DOHH2 (cell line): ENCODE measurements at regions not wholly inside any gene's neighbourhood (a gene's known extent, or its start where the extent isn't known, plus 50 kb on each side); places are given as distances from the start of the nearest gene placed in this dataset.

Source experiments
- H3F3A ChIP-seq: fragments of 200-600 bp; sonication (generic), shearing (Covaris generic); 2 replicates; pipeline ENCODE4 v1.6.0; 2016; ENCODE audit warnings: antibody characterized with exemption, mild to moderate bottlenecking; ENCODE audit not compliant: control insufficient read depth, insufficient read depth
- H3K27ac ChIP-seq: fragments of 200-600 bp; sonication (generic); 2 replicates; pipeline ENCODE4 v1.5.1; 2014; ENCODE audit warnings: low read depth, mild to moderate bottlenecking, low read length, moderate library complexity
- H3K27me3 ChIP-seq: fragments of 200-600 bp; sonication (generic); 2 replicates; pipeline ENCODE4 v1.6.1; 2014; ENCODE audit warnings: mild to moderate bottlenecking, low read length, mixed read lengths; ENCODE audit not compliant: control insufficient read depth
- H3K36me3 ChIP-seq: fragments of 200-600 bp; sonication (generic); 2 replicates; pipeline ENCODE4 v1.6.1; 2014; ENCODE audit warnings: mild to moderate bottlenecking, low read length, moderate library complexity, mixed read lengths; ENCODE audit not compliant: control insufficient read depth
- H3K4me1 ChIP-seq: fragments of 200-600 bp; sonication (generic); 2 replicates; pipeline ENCODE4 v1.6.1; 2014; ENCODE audit warnings: mild to moderate bottlenecking, low read length, mixed read lengths; ENCODE audit not compliant: control insufficient read depth
- H3K4me2 ChIP-seq: fragments of 200-600 bp; sonication (generic); 2 replicates; pipeline ENCODE4 v1.6.0; 2014; ENCODE audit warnings: mild to moderate bottlenecking, low read length, moderate library complexity
- H3K4me3 ChIP-seq: fragments of 200-600 bp; sonication (generic); 2 replicates; pipeline ENCODE4 v1.5.1; 2014; ENCODE audit warnings: mild to moderate bottlenecking, low read length, mixed read lengths
- H3K79me2 ChIP-seq: fragments of 200-600 bp; sonication (generic); 2 replicates; pipeline ENCODE4 v1.6.1; 2014; ENCODE audit warnings: mild to moderate bottlenecking, low read length, mixed read lengths; ENCODE audit not compliant: control insufficient read depth
- H3K9me2 ChIP-seq: fragments of 200-600 bp; sonication (generic); replicated peaks from 2 replicates; pipeline ENCODE4 v1.6.1; 2014; ENCODE audit warnings: mild to moderate bottlenecking, low read length, mixed read lengths; ENCODE audit not compliant: control insufficient read depth
- H3K9me3 ChIP-seq: fragments of 200-600 bp; sonication (generic); 2 replicates; pipeline ENCODE4 v1.6.1; 2014; ENCODE audit warnings: antibody characterized with exemption, low read length, mixed read lengths; ENCODE audit not compliant: control insufficient read depth, insufficient read depth
- H4K20me1 ChIP-seq: fragments of 200-600 bp; sonication (generic); 2 replicates; pipeline ENCODE4 v1.6.0; 2014; ENCODE audit warnings: low read depth, mild to moderate bottlenecking, antibody characterized with exemption, low read length, moderate library complexity; ENCODE audit not compliant: control insufficient read depth, insufficient read depth
- EZH2phosphoT487 ChIP-seq: fragments of 200-600 bp; sonication (generic); IDR thresholded peaks from 2 replicates; pipeline ENCODE4 v1.6.1; 2017; ENCODE audit warnings: borderline replicate concordance, mild to moderate bottlenecking, antibody characterized with exemption, low read length, moderate library complexity, mixed read lengths
- TF ChIP-seq, protein P1 (sequence below): fragments of 200-600 bp; sonication (generic); IDR thresholded peaks from one replicate; pipeline ENCODE4 v1.5.1; 2014; ENCODE audit warnings: antibody characterized with exemption, mild to moderate bottlenecking, low read depth, low read length; ENCODE audit not compliant: poor library complexity, severe bottlenecking

DNA sequence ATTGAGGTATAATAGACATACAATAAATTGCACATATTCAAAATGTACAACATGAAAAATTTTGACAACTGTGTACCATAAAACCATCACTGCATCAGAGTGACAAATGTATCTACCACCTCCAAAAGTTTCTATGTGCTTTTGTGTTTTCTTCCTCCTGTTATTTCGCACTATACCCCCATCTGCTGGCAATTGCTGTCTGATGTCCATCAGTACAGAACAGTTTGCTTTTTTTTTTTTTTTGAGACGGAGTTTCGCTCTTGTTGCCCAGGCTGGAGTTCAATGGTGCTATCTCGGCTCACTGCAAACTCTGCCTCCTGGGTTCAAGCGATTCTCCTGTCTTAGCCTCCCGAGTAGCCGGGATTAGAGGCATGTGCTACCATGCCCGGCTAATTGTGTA, 154.3 kb upstream of the GIMD1 start:
- no peaks in the 10 kb centered on the region for H3K4me1 ChIP-seq
- H3K9me3 ChIP-seq: no peaks in the 10 kb centered on the region
- no peak overlapping the region for H3K27ac ChIP-seq
- H3K79me2 ChIP-seq: no peaks in the 10 kb centered on the region
- H3K4me2 ChIP-seq: no peak overlapping the region
- H3F3A ChIP-seq: no peaks in the 10 kb centered on the region
- no peak overlapping the region for H3K4me3 ChIP-seq
- H4K20me1 ChIP-seq: no peaks in the 10 kb centered on the region
- H3K27me3 ChIP-seq: no peaks in the 10 kb centered on the region
- TF ChIP-seq, protein P1, sequence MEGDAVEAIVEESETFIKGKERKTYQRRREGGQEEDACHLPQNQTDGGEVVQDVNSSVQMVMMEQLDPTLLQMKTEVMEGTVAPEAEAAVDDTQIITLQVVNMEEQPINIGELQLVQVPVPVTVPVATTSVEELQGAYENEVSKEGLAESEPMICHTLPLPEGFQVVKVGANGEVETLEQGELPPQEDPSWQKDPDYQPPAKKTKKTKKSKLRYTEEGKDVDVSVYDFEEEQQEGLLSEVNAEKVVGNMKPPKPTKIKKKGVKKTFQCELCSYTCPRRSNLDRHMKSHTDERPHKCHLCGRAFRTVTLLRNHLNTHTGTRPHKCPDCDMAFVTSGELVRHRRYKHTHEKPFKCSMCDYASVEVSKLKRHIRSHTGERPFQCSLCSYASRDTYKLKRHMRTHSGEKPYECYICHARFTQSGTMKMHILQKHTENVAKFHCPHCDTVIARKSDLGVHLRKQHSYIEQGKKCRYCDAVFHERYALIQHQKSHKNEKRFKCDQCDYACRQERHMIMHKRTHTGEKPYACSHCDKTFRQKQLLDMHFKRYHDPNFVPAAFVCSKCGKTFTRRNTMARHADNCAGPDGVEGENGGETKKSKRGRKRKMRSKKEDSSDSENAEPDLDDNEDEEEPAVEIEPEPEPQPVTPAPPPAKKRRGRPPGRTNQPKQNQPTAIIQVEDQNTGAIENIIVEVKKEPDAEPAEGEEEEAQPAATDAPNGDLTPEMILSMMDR: no peak
- no peak for TF ChIP-seq EZH2phosphoT487
- no peaks in the 10 kb centered on the region for H3K9me2 ChIP-seq
- no peaks in the 10 kb centered on the region for H3K36me3 ChIP-seq

DNA sequence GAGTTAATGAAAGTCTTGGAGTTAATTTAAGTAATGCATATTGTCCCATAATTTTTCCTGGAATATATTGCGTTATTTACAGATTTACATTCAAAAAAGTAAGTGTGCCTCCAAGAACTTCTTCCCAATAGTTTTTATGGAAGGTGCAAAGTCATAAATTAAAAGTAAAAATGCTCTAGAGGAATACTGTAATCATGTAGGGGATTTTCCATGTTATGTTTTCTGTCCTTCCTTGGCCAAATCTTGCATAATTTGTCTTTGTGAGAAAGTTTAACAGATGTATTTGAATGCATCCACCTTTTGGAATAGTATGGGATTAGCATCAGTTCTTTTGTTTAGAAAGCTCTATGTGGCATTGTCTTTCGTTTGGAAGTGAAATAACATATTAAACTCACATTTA, 144.1 kb upstream of the GIMD1 start:
- Histone ChIP-seq H3K36me3 (no peaks in the 10 kb centered on the region), H3F3A (no peaks in the 10 kb centered on the region), H3K79me2 (no peaks in the 10 kb centered on the region), H3K9me3 (no peaks in the 10 kb centered on the region), H3K4me1 (no peaks in the 10 kb centered on the region), H4K20me1 (no peaks in the 10 kb centered on the region), H3K9me2 (no peaks in the 10 kb centered on the region), H3K4me3 (no peak overlapping the region), H3K27ac (no peak overlapping the region), H3K27me3 (no peaks in the 10 kb centered on the region), H3K4me2 (no peak overlapping the region)
- no peak for TF ChIP-seq EZH2phosphoT487
- TF ChIP-seq, protein P1: no peak

DNA sequence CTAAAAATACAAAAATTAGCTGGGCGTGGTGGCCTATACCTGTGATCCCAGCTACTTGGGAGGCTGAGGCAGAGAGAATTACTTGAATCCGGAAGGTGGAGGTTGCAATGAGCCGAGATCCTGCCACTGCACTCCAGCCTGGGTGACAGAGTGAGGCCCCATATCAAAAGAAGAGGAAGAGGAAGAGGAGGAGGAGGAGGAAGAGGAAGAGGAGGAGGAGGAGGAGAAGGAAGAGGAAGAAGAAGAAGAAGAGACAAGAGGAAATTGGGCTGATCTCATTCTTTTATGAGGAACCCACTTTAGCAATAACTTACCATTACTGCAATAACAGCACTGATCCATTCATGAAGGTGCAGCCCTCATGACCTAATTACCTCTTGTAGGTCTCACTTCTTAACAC, 138.9 kb upstream of the GIMD1 start:
- Histone ChIP-seq H3K27ac (no peak overlapping the region), H3K4me2 (no peak overlapping the region), H3K4me3 (no peak overlapping the region), H3K9me2 (no peaks in the 10 kb centered on the region), H3K79me2 (no peaks in the 10 kb centered on the region), H3K36me3 (no peaks in the 10 kb centered on the region), H3F3A (no peaks in the 10 kb centered on the region), H4K20me1 (no peaks in the 10 kb centered on the region), H3K9me3 (no peaks in the 10 kb centered on the region), H3K27me3 (no peaks in the 10 kb centered on the region), H3K4me1 (no peaks in the 10 kb centered on the region)
- no peak for TF ChIP-seq EZH2phosphoT487
- TF ChIP-seq, protein P1: no peak
